ENCODE measurements at regions not wholly inside any gene's neighbourhood (a gene's known extent, or its start where the extent isn't known, plus 50 kb on each side); places are given as distances from the start of the nearest gene placed in this dataset.
"Not testable (repeated sequence)": the region's sequence is repeated elsewhere in the genome, so short reads cannot be mapped to it uniquely, and the experiment has no call there.

DNA sequence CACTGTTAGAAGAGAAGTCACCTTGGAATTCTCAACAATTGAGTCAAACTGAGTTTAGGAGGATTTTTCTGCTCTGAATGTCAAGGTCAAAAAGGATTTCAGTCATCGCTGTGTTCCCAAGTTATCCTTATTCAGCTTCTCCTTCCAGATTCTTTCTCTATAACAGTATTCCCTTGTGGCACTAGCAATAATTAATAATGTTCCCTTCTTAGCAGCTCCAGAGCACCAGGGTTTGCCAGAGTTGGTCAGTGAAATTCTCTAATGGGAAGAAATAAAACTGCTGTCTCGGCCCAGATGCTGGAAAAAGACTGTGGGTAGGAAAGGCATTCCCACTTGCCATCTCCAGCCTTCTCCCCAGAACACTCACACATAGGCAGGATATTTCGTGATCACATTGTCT lies 836.0 kb upstream of the PIK3C3 start:
- FAIRE-seq: no peak

DNA sequence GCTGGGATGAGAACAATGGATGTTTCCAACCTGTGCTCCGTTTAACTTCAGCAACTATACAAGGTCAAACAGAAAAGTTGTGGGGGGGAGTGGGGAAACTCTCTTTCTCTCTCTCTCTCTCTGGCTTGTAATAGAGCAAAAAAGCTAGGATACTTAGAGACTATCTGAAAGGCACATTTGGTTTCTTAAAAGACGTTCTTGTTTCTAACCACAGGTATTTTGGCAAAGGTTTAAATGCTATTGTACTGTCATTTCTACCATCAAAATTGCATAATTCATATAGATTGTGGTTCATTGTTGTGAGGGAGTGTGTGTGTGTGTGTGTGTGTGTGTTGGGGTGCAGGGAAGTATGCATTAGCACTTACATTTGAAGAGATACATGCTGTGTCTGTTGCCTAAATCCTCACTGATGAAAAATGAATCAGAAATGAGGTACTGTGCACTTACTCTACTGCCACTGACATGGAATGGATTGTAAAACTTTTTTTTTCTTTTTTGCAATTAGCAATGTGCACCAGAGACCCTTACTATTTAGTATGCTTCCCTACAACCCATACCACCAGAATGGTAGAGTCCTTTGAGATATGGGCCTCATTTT lies 841.0 kb upstream of the PIK3C3 start:
- FAIRE-seq: no peak

DNA sequence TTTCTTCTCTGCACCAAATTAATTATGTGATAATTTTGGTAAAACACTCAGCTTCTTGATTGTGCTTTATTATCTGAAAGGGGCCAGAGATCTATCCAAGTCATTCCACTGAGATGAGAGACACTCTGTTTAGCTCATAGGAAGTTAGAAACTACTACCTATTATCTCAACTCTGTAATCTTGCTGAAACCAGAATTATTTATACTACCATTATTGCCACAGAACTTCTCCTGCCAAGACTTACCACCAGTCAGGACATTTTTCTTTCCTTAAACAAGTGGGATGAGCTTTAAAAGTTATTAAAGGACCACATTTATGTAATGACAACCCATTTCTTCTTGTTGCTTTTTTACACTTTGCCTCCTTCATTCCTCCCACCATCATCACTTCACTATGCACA lies 855.6 kb upstream of the PIK3C3 start:
- FAIRE-seq: no peak

DNA sequence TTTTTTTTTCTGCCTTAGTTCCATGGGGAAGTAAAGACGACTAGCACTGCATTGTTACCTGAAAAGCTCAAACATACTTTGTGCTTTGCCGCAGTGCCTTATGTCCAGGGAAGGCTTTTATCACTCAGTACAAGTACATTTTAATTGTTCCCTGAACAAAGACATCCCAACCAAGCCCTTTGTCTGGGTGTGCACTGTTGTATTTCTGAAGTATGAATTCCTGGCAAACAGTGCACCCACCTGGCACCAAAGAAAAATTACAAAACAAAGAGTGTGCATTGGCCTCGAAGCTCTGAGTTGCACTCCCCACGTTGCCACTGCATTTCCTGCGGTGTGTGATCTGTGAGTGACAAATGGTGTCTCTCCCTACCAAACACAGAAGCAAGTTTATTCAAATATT lies 858.5 kb upstream of the PIK3C3 start:
- no peak for FAIRE-seq

DNA sequence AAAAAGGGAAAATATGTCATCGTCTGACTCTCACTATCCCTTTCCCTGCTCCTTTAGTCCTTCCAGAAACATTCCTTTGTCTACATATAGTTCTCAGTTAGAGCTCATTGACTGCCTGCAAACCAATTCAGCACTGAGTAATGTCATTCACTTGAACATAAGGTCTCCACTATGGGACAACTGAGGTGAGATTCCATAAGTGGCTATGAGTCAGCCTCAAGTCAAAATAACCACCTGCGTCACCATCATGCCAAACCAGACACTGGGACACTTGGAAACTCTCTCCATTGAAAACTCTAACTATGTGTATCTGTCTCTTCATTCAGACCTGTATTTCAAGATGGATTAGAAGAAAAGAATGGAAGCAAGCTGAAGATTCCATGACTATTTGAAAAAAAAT lies 878.0 kb upstream of the PIK3C3 start:
- FAIRE-seq: no peak

DNA sequence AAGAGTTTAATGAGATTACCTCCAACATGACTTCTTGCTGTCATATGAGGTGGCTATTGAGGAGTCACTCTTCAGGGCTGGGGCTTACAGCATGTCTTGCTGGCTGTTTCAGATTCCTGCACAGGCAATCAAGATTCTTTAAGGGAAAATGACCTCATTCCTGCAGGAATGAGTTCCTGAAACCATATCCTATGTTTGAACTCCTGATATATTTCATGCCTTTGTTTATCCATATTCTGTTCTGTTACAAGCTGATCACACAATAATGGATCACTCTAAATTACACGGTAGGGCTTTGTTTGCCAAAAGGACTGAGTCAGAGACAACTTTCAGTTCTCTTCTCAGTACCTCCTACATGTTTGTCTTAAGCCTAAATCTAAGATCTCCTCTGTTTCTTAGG lies 879.8 kb upstream of the PIK3C3 start:
- no peak for FAIRE-seq

DNA sequence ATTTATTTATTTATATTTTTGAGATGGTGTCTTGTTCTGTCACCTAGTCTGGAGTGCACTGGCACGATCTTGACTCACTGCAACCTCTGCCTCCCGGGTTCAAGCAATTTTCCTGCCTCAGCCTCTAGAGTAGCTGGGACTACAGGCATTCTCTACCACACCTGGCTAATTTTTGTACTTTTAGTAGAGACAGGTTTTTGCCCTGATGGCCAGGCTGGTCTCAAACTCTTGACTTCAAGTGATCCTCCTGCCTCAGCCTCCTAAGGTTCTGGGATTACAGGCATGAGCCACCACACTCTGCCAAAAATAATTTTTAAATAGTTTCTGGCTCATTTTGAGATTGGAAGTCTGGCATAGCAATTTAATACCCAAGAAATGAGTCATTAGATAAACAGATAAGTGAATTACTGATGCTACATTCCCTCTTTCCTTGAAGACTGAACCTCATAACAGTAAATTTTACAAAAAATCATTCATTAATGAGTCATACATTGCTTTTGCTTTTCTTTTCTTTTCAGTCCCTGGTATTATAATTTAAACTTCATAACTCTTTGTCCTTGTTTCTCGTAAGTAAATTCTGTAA lies 881.6 kb upstream of the PIK3C3 start:
- no peak for FAIRE-seq

DNA sequence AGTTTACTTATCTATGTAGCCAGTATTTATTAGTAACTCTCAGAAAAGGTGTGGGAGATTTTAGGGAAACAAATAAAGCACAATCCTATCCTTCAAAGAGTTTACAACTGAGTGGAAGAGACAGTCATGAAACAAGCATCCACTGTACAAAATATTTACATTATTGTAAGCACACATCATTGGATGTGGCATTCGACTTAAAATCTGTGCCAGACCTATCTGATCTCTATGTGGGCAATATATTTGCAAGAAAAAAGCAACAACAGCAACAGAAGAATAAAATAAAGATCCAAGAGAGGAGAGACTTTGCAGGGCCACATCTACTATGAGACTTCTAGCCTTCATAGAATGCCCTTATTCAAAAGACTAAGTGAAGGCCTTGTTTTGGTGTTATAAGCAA lies 882.1 kb upstream of the PIK3C3 start:
- FAIRE-seq: no peak

DNA sequence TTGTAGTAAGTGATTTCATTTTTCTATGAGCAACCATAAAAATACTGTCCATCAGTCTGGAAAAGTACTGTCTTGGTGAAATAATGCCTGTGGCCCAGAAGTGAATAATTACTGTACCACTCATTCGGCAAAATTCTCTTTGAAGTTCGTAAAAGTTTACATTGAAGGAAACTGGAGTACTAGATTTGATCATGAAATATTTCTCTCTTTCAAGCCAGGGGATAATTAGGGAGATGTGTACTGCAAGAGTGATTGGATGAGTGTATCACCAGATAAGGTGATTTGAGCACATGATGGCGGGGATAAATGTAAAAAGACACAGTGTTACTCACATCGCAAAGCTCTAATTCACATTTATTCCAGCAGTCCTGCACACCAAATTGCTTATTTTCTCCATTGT lies 883.2 kb upstream of the PIK3C3 start:
- no peak for FAIRE-seq

DNA sequence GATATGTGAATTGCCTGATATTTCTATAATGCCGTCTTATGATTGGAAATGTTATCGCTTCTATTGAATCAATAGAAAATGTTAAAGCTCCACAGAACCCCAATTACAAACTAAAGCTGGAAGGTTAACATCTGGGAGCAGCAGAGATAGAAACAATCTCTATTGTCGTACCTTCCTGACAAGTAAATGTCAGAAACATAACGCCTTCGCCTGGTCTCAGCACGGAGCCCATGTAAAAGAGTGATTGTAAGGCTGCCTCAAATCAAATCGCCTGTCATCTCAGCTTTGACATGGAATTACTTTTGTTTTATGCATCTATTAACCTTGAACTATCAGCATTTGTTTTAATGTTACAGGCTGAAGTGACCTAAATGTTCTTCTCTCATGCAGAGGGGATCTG lies 885.9 kb upstream of the PIK3C3 start:
- no peak for FAIRE-seq

DNA sequence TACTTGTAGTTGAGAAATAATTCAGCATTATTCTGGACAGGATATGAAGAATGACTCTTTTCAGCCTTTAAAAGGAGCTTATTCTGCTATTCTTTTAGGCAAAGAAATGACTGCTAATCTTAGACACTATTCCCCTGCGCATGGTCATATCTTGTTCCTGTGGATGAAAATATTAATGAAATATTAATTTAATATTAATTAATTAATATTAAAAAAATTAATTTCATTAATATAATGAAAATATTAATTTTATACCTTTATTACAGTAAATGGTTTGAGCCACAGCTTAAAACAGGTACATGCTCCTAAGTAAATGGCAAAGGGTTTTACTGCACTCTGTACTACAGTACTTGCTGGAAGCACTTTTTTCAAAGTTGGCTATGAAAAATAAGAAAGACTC lies 890.1 kb upstream of the PIK3C3 start:
- no peak for FAIRE-seq

DNA sequence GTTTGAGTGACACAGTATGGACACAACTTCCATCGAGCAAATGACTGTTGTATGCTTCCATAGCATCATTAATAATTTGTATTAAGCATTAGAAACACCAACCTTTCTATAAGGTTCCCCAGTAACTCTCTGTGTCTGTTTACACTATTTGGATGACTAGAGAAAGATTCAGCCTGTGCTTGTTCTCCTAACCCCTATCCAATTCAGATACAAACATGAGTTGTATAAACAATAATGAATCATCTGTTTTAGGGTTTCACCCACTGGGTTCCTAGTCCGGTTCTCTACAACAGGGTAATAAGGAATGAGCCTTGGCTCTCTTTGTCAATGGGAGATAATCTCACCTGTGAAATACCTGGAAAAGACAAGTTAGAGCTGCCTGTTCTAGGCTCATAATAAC lies 894.1 kb upstream of the PIK3C3 start:
- FAIRE-seq: no peak

DNA sequence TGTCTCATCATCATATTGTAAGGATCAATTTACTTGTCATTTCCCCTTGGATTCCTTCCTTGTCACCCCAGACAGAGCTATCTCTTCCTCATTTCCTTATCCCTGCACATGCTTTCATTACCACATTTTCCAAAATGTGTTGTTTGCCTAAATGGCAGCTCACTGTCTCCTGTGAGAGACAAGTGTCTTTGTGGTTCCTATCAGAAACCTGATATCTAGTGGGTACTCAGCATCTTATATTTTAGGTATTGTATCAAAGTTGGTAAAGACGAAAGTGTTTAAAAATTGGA lies 896.0 kb upstream of the PIK3C3 start:
- no peak for FAIRE-seq

DNA sequence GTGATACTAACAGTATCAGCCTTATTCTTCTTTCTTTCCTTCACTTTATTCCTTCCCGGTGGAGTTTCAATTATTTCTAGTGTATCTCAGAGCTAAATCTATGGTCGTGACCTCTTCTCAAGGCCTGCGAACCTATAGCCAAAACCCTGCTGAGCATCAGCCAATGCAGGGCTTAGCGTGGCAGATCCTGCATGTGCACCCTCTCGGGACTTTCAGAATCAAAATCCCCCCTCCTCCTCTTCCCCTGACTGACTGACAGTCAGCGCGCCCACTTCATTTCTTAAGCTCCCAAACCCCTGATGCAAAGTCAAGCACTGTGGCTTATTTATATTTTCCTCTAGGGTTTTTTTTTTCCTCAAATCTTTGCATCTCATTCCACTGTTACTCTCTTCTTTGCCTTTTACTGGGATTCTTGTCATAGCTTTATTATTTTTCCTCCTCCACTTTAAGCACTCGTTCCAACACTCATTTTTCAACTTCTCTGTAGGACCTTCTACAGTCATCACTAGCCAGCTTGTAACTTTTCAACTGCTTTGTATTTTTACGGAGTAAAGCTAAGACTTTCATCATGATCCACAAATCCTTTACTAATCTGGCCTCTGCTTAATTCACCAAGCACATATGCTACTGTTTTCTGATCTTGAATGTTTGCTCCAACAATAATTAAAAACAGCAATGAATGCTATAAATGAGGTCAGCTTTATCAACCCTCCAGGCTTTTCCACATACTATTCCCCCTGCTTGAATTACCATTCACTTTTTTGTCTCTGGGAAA lies 896.5 kb upstream of the PIK3C3 start:
- no peak for FAIRE-seq

DNA sequence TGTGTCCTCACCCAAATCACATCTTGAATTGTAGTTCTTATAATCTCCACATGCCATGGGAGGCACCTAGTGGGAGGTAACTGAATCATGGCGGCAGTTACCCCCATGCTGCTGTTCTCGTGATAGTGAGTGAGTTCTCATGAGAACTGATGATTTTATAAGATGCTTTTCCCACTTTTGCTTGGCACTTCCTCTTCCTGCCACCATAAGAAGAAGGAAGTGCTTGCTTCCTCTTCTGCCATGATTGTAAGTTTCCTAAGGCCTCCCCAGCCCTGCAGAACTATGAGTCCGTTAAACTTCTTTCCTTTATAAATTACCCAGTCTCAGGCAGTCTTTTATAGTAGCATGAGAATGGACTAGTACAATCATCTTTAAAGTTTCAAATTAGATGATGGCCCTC lies 902.4 kb upstream of the PIK3C3 start:
- FAIRE-seq: no peak

DNA sequence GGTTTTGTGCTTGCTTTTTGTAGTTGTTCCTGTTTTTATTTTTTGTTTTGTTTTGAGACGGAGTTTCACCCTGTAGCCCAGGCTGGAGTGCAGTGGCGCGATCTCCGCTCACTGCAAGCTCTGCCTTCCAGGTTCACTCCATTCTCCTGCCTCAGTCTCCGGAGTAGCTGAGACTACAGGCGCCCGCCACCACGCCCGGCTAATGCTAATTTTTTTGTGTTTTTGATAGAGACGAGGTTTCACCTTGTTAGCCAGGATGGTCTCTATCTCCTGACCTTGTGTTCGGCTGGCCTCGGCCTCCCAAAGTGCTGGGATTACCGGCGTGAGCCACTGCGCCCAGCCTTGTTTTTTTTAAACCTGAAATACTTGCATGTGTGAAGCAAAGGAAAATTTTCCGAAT lies 908.8 kb upstream of the PIK3C3 start:
- not testable (repeated sequence) for FAIRE-seq

DNA sequence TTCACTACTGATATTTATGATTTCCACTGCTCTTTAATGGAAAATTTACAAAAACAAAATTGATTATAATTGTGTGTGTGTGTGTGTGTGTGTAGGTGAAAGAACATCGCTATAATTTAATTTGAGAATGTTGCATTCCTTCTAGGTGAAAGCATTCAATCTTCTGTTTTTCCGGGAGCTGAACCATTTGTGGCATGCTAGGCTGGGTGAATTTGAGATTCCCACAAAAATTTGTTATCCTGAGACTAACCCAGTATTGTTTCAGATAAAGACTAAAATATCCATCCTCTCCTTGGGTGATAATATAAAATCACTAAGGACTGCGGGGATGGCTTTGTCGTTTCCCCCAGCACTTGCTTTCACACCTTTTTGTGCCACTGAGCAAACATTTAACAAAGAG lies 911.2 kb upstream of the PIK3C3 start:
- FAIRE-seq: no peak

DNA sequence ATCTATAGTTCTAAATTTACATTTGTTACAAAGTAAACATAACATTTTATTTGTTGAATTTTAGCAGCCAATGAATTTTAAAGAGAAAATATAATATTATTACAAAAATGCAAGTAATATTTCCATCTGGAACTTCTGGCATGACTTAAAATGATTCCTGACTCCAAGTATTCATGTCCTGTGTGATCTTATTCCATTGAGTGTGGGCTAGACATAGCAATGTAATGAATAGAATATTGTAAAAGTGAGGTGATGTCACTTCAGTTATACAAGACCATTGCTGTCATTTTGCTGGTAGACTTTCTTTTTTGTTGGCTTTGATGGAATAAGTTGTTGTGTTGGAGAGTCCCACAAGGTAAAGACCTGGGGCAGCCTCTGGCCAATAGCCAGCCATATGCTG lies 912.2 kb upstream of the PIK3C3 start:
- no peak for FAIRE-seq

DNA sequence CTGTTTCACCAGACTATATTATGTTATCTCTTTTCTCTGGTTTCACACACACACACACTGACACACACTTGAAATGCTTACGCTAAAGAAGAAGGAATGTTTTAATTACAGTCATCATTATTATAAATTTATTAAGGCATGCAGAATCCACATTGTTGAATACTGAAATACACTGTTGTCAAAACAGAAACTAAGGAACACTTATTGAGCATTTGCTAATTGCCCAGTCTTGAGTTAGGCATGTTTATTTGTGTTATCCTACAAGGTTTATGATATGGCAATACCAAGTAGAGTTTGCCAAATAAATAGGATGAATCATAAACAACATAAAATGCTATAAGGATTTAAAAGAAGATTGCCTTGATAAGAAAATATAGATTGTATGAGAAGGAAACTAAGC lies 917.0 kb upstream of the PIK3C3 start:
- no peak for FAIRE-seq

DNA sequence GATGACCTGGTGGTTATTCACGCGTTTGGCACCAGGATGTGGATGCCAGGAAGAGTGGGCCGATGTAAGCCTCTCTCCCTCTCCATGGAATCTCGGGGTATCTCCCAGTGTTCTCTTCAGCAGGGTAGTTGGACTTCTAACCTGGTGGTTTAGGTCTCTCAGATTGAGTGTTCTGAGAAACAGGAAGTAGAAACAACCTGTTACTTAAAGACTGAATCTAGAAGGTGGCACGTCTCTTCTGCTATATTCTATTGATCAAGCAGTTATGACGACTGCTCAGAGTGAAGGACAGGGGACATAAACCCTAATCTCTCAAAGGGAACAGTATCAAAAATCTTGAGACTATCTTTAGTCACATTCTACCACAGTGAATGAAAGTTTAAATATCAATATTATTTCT lies 918.7 kb upstream of the PIK3C3 start:
- no peak for FAIRE-seq

DNA sequence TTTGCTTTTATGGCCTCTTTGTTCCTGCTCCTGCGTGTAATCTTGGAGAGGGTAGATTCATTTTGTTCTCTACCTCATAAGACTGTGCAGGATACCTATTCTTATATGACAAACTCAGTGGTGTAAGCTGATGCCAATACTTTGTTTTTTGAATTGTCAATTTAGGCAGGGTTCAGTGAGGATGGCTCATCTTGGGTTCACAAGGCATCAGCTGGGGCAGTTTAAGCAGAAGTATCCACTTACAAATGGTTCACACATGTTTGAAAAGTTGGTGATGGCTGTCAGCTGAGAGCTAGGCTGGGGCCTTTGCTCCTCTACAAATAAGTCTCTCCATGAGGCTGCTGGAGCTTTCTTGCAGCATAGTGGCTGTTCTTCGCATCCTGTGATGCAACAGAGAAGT lies 920.6 kb upstream of the PIK3C3 start:
- no peak for FAIRE-seq

DNA sequence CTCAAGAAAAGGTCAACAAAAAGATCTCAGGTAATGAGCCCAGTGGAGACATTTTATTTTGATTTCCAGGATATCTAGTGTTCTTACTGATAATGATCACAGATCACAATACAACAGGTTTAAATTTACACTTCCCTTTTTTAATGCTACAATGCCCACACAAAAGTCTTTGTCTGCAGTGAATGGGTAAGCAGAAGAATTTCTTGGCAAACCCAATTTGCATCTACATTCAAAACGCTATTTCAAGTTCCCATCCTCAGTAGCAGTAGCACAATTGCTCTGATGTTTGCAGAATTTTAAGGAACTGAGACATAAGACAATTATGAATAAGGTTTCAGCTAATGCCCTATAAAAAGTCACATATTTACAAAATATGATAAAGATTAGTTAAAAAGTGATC lies 929.4 kb upstream of the PIK3C3 start:
- no peak for FAIRE-seq

DNA sequence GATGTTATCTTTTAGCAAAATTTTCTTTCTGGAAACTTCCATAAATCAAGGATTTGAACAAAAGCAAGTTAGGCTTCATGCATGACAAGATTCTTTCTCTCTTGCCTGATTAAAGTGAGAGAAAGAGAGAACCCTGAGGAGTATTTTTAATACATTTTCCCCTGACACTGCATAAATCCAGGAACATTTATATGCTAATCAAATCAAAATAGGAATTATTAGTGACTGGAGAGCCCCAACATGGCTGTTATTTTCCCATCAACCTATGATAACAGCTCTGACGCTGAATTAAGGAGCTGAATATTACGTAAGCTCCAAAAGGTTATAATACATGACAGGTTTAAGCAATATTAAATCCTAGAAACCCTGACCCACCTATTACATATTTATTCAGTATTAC lies 930.2 kb upstream of the PIK3C3 start:
- FAIRE-seq: no peak

DNA sequence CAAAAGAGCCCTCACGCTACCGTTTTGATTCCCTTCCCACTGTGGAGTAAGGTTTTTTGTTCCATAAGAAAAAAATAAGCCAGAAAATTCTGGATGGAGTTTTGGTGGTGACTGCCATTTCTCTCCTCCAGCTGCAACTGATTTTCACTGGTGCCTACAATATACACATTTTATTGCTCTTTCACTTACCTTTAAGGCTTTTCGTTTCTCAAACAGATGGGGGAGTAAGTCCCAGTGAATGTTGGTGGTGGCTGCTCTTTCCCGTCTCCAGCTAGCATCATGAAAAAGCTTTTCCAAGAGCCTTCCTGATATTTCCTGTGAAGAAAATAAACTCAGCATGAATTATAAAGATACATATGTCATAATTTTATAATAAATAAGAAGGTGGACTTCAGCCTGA lies 932.5 kb upstream of the PIK3C3 start:
- no peak for FAIRE-seq

DNA sequence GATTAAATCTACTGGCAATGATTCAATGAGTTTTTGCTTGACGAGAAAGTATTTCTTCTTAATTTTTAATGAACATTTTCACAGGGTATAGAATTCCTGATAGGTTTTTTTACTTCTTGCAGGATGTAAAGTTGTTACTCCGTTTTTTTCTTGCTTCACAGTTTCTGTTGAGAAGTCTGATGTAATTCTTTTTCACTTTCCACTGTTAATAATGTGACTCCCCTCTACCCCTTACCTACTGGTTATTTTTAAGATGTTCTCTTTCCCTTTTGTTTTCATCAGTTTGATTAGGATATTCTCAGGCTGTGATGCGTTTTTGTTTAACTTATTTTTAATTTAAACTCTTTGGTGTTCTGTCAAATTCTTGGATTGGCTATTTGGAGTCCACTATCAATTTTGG lies 933.9 kb upstream of the PIK3C3 start:
- no peak for FAIRE-seq

Measured in TTC549 (cell line).